Esophagus muscularis mucosa (tissue), 3 donors: ENCODE measurements at regions not wholly inside any gene's neighbourhood (a gene's known extent, or its start where the extent isn't known, plus 50 kb on each side); places are given as distances from the start of the nearest gene placed in this dataset.

ENCODE experiments used
- CTCF ChIP-seq, 3 experiments: fragments of 200-600 bp in 2 of 3; fragments of 450-650 bp in 1 of 3; sonication (generic) in 2 of 3; IDR thresholded peaks; one replicate each; pipeline ENCODE4 v1.5.1; 2017 to 2019; ENCODE audit warnings: antibody characterized with exemption in 3 of 3, mild to moderate bottlenecking in 2 of 3, moderate library complexity in 1 of 3
- EP300 ChIP-seq: sonication (generic); formaldehyde crosslinking; IDR thresholded peaks from one replicate; pipeline ENCODE4 v1.6.1; 2017; ENCODE audit warnings: antibody characterized with exemption

GRCh38 chr10:53490553-53490952, 718.0 kb upstream of the MBL2 start:
- TF ChIP-seq CTCF (IDR thresholded peaks at IDR 0.05) (no peak), EP300 (no peak)
